IPS-15b (cell line): ENCODE measurements at regions not wholly inside any gene's neighbourhood (a gene's known extent, or its start where the extent isn't known, plus 50 kb on each side); places are given as distances from the start of the nearest gene placed in this dataset.
"Not testable (repeated sequence)": the region's sequence is repeated elsewhere in the genome, so short reads cannot be mapped to it uniquely, and the experiment has no call there.

ENCODE experiments used
- H3K27me3 ChIP-seq: one replicate; pipeline ENCODE4 v1.6.1; 2013; ENCODE audit warnings: low read length; ENCODE audit not compliant: control insufficient read depth, insufficient read depth
- H3K36me3 ChIP-seq: one replicate; pipeline ENCODE4 v1.6.1; 2013; ENCODE audit warnings: low read length; ENCODE audit not compliant: control insufficient read depth, insufficient read depth
- H3K4me1 ChIP-seq: one replicate; pipeline ENCODE4 v1.6.1; 2013; ENCODE audit warnings: mild to moderate bottlenecking, low read length; ENCODE audit not compliant: control insufficient read depth, insufficient read depth
- H3K4me3 ChIP-seq: one replicate; pipeline ENCODE4 v1.5.1; 2013; ENCODE audit warnings: low read depth, low read length
- H3K9ac ChIP-seq: one replicate; pipeline ENCODE4 v1.6.1; 2013; ENCODE audit warnings: low read depth, mild to moderate bottlenecking, low read length
- H3K9me3 ChIP-seq: one replicate; pipeline ENCODE4 v1.6.1; 2013; ENCODE audit warnings: mild to moderate bottlenecking, low read length; ENCODE audit not compliant: control insufficient read depth, insufficient read depth

GRCh38 chr5:165397516-165397915, 1892.1 kb downstream of the MAT2B start:
- no peaks in the 10 kb centered on the region for H3K36me3 ChIP-seq

GRCh38 chr5:165400086-165400485, 1894.7 kb downstream of the MAT2B start:
- Histone ChIP-seq H3K4me3 (no peak overlapping the region), H3K4me1 (no peaks in the 10 kb centered on the region), H3K36me3 (no peaks in the 10 kb centered on the region), H3K27me3 (no peaks in the 10 kb centered on the region), H3K9me3 (no peaks in the 10 kb centered on the region), H3K9ac (no peak overlapping the region)

More at GRCh38 chr5:165397516-165397915, 1892.1 kb downstream of the MAT2B start:
- Histone ChIP-seq H3K4me3 (no peak overlapping the region), H3K27me3 (no peaks in the 10 kb centered on the region), H3K4me1 (no peaks in the 10 kb centered on the region), H3K9ac (no peak overlapping the region), H3K9me3 (no peaks in the 10 kb centered on the region)

GRCh38 chr5:165404917-165405316, 1899.5 kb downstream of the MAT2B start:
- Histone ChIP-seq H3K36me3 (no peaks in the 10 kb centered on the region), H3K27me3 (no peaks in the 10 kb centered on the region), H3K9ac (no peak overlapping the region), H3K4me1 (no peaks in the 10 kb centered on the region), H3K9me3 (no peaks in the 10 kb centered on the region), H3K4me3 (no peak overlapping the region)

GRCh38 chr5:165405340-165405739, 1899.9 kb downstream of the MAT2B start:
- H3K9ac ChIP-seq, result no peak overlapping the region

GRCh38 chr5:165407352-165407751, 1901.9 kb downstream of the MAT2B start:
- no peak overlapping the region for H3K4me3 ChIP-seq
- H3K36me3 ChIP-seq, result no peaks in the 10 kb centered on the region
- H3K27me3 ChIP-seq, result no peaks in the 10 kb centered on the region
- H3K9me3 ChIP-seq, result no peaks in the 10 kb centered on the region
- H3K9ac ChIP-seq, result no peak overlapping the region
- H3K4me1 ChIP-seq, result no peaks in the 10 kb centered on the region

More at GRCh38 chr5:165405340-165405739, 1899.9 kb downstream of the MAT2B start:
- Histone ChIP-seq H3K4me1 (no peaks in the 10 kb centered on the region), H3K9me3 (no peaks in the 10 kb centered on the region), H3K36me3 (no peaks in the 10 kb centered on the region), H3K27me3 (no peaks in the 10 kb centered on the region), H3K4me3 (no peak overlapping the region)

GRCh38 chr5:165410476-165410875, 1905.1 kb downstream of the MAT2B start:
- Histone ChIP-seq H3K9ac (no peak overlapping the region), H3K4me3 (no peak overlapping the region), H3K27me3 (no peaks in the 10 kb centered on the region), H3K36me3 (no peaks in the 10 kb centered on the region), H3K4me1 (no peaks in the 10 kb centered on the region), H3K9me3 (no peaks in the 10 kb centered on the region)

GRCh38 chr5:165411532-165411931, 1906.1 kb downstream of the MAT2B start:
- not testable (repeated sequence) for H3K36me3 ChIP-seq, H3K9ac ChIP-seq, H3K27me3 ChIP-seq

GRCh38 chr5:165420493-165420892, 1915.1 kb downstream of the MAT2B start:
- Histone ChIP-seq H3K9me3 (no peaks in the 10 kb centered on the region), H3K27me3 (no peaks in the 10 kb centered on the region), H3K4me3 (no peak overlapping the region)

More at GRCh38 chr5:165411532-165411931, 1906.1 kb downstream of the MAT2B start:
- not testable (repeated sequence) for H3K4me1 ChIP-seq, H3K9me3 ChIP-seq, H3K4me3 ChIP-seq

GRCh38 chr5:165423697-165424299, 1918.4 kb downstream of the MAT2B start:
- H3K27me3 ChIP-seq, result no peaks in the 10 kb centered on the region

More at GRCh38 chr5:165420493-165420892, 1915.1 kb downstream of the MAT2B start:
- H3K9ac ChIP-seq, result no peak overlapping the region
- no peaks in the 10 kb centered on the region for H3K4me1 ChIP-seq
- H3K36me3 ChIP-seq, result no peaks in the 10 kb centered on the region

GRCh38 chr5:165425594-165425993, 1920.2 kb downstream of the MAT2B start:
- no peak overlapping the region for H3K4me3 ChIP-seq
- no peaks in the 10 kb centered on the region for H3K4me1 ChIP-seq

More at GRCh38 chr5:165423697-165424299, 1918.4 kb downstream of the MAT2B start:
- Histone ChIP-seq H3K9ac (no peak overlapping the region), H3K36me3 (no peaks in the 10 kb centered on the region), H3K4me1 (no peaks in the 10 kb centered on the region), H3K4me3 (no peak overlapping the region), H3K9me3 (no peaks in the 10 kb centered on the region)

GRCh38 chr5:165448753-165449152, 1943.3 kb downstream of the MAT2B start:
- Histone ChIP-seq H3K4me3 (no peak overlapping the region), H3K9ac (no peak overlapping the region), H3K4me1 (no peaks in the 10 kb centered on the region), H3K36me3 (no peaks in the 10 kb centered on the region), H3K9me3 (no peaks in the 10 kb centered on the region), H3K27me3 (no peaks in the 10 kb centered on the region)

More at GRCh38 chr5:165425594-165425993, 1920.2 kb downstream of the MAT2B start:
- Histone ChIP-seq H3K27me3 (no peaks in the 10 kb centered on the region), H3K36me3 (no peaks in the 10 kb centered on the region), H3K9me3 (no peaks in the 10 kb centered on the region), H3K9ac (no peak overlapping the region)

- peaks cover 2% of the 10 kb centered on the region for H3K4me1 ChIP-seq
- no peaks in the 10 kb centered on the region for H3K27me3 ChIP-seq
- H3K9me3 ChIP-seq, result no peaks in the 10 kb centered on the region
- H3K4me3 ChIP-seq, result no peak overlapping the region
- H3K9ac ChIP-seq, result no peak overlapping the region
- no peaks in the 10 kb centered on the region for H3K36me3 ChIP-seq
These were observed 1952.6 kb downstream of the MAT2B start for GRCh38 chr5:165457859-165458481.
